ENCODE measurements at regions not wholly inside any gene's neighbourhood (a gene's known extent, or its start where the extent isn't known, plus 50 kb on each side); places are given as distances from the start of the nearest gene placed in this dataset.
"Not testable (repeated sequence)": the region's sequence is repeated elsewhere in the genome, so short reads cannot be mapped to it uniquely, and the experiment has no call there.

DNA sequence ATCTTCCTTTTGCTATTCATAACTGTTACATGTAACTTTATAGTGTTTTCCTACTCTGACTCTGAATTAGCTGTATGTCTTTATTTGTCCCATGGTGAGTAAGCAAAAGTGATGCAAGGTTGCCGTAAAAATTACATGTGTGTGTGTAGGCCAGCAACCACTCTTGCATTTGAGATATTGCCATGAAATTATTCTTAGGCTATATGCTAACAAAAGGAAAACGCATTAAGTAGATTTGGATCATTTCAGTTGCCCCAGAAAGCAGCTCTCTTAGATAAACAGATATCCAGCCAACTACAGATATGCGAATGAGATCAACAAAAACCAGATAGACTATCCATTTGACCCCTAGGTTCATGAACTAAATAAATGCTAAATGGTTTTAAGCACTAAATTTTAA, 73.6 kb downstream of the CYLC2 start:
- in situ Hi-C loops (cut with HindIII; ENCODE audit: low sequenced_read_pairs), result no loop called here
- DNase-seq (ENCODE audit: low spot score), result no peak

DNA sequence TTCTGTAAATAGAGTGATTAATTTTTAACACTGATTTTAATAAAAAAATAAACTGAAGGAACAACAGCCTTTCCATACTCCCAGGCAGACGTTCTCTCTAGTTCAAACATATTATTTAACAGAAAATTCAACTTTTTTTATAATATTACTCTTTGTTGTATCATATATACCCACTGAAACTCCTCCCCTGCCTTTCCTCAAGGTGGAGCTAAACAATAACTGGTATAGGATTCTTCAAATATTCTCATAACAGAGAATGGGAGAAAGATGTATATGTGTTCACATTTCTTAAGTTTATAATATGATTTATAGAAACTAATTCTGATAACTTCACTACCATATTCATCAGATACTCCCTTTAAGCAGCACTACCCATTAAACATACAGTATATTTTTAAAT, 83.4 kb downstream of the CYLC2 start:
- in situ Hi-C loops (cut with HindIII; ENCODE audit: low sequenced_read_pairs), result no loop called here
- no peak for DNase-seq (ENCODE audit: low spot score)

DNA sequence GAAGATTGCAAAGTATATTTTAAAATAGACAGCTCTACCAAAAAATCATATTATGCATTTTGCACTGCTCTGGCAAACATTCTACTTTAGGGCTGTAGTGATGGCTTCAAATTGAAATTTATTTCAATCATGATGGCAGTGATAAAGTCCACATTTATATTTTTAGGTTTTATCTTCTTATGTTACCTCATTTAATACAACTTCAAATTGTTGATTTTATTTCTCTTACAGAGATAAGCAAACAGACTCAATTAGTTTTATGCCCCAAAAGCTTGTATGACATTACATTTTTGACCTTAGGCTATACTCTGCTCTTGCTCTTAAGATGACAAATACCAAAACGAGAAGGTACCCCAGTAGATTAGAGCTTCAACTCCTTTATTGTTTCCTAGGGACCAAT, 87.4 kb downstream of the CYLC2 start:
- in situ Hi-C loops (cut with HindIII; ENCODE audit: low sequenced_read_pairs), result no loop called here
- no peak for DNase-seq (ENCODE audit: low spot score)

DNA sequence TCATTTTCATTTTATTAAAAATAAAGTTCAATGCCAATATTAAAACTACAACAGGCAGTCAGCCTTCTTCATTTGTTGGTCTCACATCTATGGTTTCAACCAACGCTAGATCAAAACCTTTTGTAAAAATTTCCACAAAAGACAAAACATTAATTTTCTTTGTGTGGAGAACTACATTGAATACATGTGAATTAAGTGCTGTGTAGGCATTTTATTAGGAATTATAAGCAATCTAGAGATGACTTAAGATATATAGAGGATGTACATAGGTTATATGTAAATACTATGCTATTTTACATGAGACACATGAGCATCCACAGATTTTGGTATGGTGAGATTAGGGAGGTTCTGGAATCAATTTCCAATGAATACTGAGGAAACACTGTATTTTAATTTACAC, 94.2 kb downstream of the CYLC2 start:
- no peak for DNase-seq (ENCODE audit: low spot score)
- in situ Hi-C loops (cut with HindIII; ENCODE audit: low sequenced_read_pairs), result no loop called here

DNA sequence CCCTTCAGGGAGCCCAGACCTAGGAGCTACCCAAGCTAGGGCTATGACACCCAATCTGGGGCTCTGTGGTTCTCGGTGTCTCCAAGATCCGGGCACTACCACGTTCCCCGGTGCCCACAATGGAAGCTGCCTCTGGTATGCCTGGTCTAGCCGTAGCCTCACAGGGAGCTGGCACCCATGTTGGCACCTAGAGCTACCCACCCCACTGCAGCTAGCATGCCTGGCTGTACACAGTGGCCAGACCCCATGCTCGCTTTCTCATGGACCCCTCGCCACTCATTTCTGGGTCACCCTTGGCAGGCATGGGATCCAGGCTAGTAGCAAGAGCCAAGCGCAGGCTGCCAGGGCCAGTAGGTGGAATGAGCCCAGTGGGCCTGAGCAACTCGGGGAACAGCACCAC, 109.0 kb downstream of the CYLC2 start:
- in situ Hi-C loops (cut with HindIII; ENCODE audit: low sequenced_read_pairs), result no loop called here

DNA sequence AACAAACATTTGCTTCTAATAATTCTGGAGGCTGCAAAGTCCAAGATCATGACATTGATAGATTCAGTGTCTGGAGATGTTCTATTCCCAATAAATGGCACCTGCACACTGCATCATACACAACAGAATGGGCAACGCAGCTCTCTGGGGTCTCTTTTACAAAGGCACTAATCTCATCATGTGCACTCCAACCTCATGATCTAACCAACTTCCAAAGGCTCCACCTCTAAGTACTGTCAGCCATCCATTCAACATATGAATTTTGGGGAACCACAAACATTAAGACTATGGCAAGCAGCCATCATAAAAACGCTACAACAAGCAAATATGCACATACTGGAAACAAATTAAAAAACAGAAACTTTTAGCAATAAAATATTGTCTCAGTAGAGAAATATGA, 121.1 kb downstream of the CYLC2 start:
- in situ Hi-C loops (cut with HindIII; ENCODE audit: low sequenced_read_pairs), result no loop called here

More for the DNA sequence above, 109.0 kb downstream of the CYLC2 start:
- DNase-seq (ENCODE audit: low spot score), result no peak

DNA sequence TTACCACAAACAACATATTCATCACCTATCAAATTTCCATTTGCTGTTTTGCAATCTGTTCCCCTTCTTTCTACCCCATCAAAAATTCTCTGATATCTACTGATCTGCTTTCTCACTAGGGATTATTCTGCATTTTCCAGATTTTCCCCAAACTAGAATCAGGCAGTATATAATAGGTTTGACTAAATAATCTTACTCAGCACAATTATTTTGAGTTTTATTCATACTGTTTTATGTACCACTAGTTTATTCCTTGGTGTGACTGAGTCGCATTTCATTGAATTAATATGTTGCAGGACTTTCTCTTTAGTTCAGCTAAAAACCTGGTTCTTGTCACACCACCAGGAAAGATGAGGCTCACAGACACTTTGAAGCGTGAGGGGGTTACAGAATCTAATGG, 131.4 kb downstream of the CYLC2 start:
- no peak for DNase-seq (ENCODE audit: low spot score)
- in situ Hi-C loops (cut with HindIII; ENCODE audit: low sequenced_read_pairs), result no loop called here

More for the DNA sequence above, 121.1 kb downstream of the CYLC2 start:
- no peak for DNase-seq (ENCODE audit: low spot score)

DNA sequence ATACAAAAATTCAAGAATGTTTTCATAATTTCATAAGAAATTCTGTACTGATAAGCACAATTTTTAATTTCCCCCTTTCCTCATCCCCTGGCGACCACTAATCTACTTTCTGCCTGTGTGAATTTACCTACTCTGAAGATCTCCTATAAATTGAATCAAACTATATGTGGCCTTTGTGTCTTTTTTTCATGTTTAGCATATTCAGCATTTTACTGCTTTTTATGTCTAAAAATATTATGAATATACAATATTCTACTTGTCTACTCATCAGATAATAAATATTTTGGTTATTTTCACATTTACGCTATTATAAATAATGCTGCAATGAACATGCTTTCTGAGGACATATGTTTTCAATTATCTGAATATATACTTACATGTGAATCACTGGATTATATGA, 144.8 kb downstream of the CYLC2 start:
- DNase-seq (ENCODE audit: low spot score), result no peak
- in situ Hi-C loops (cut with HindIII; ENCODE audit: low sequenced_read_pairs), result no loop called here

DNA sequence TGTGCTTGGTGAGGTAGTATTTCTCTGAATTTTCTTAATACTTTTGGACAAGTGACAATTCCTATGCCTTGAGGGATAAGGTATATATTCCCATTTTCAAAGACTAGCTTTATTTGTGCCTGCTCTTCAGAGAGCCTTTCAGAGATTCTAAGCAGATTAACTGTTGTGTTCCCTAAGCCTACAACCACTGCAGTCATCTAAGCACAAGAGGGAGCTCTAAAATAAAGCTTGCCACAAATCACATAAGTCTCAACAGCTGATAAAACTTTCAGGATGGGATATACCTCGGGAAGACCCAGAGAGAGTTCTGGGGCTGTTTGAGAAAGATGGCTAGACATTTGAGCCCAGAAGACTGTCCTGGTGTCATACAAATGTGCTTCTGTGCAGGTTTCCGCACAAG, 157.3 kb downstream of the CYLC2 start:
- in situ Hi-C loops (cut with HindIII; ENCODE audit: low sequenced_read_pairs), result no loop called here
- no peak for DNase-seq (ENCODE audit: low spot score)

DNA sequence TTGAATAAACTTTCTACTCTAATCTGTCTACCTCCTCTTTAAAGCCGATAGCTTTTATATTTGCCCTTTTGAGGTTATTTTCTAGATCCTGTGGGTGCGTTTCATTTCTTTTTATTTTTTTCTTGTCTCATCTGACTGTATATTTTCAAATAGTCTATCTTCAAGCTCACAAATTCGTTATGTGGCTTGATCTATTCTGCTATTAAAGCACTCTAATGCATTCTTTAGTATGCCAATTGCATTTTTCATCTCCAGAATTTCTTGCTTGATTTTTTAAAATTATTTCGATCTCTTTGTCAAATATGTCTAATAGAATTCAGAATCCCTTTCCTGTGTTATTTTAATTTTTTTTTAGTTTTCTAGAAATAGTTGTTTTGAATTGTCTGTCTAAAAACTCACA, 172.4 kb downstream of the CYLC2 start:
- in situ Hi-C loops (cut with HindIII; ENCODE audit: low sequenced_read_pairs), result no loop called here
- DNase-seq (ENCODE audit: low spot score), result no peak

DNA sequence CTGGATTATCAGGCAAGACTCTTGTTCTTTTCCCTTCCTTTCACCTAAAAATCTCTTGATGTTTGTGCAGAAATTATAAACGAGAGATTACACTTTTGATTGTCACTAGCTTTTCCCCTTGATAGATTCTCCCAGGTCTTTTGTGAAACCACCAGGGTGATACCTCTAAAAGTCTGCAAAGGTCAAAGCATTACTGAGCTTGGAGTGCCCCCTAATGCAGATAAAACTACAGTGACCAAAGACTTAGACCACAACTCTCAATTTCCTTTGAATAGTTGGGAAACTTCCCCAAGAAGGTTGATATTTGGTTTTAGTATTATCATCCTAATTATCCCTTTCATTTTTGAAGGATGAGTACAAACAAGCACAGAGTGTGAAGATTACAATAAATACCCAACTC, 173.1 kb downstream of the CYLC2 start:
- no peak for DNase-seq (ENCODE audit: low spot score)
- in situ Hi-C loops (cut with HindIII; ENCODE audit: low sequenced_read_pairs), result no loop called here

DNA sequence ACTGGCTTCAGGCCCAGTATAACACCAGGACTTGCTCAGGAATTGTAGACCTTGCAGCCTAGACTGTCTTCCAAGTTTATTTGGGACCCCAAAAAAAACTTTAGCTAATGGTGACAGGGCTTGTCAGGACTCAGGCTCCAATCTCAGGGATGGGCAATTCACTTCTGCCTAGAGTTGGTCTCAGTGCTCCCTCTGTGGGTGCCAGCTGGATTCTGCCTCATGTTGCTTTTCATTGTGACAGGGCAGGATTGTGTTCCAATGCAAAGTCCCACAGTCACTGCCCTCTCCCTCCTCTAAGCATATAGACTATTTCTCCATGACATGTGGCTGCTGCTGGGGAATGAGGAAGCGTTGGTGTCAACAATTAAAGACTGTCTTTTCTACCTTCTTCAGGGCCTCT, 174.7 kb downstream of the CYLC2 start:
- no peak for DNase-seq (ENCODE audit: low spot score)
- in situ Hi-C loops (cut with HindIII; ENCODE audit: low sequenced_read_pairs), result no loop called here

DNA sequence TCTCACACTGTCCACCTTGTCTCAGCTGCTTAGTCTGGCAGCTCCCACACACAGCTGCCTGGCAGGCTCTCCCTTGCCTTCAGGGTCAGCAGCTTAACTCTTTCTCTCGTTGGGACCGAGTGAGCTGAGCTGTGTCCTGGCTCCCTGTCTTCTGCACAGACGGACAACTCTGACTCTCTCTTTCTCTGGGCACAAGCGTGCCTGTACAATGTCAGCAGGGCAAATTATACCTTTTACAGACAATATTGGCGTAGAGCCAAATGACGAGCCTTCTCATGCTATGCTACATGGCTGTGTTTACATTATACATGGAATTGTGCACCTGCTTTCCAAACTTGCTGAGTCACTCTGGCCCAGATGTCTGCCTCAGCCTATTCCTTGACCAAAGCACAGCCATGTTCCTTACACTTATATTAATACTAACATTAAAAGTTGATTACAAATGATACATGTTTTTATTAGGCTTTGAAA, 188.6 kb downstream of the CYLC2 start:
- DNase-seq (ENCODE audit: low spot score), result no peak

DNA sequence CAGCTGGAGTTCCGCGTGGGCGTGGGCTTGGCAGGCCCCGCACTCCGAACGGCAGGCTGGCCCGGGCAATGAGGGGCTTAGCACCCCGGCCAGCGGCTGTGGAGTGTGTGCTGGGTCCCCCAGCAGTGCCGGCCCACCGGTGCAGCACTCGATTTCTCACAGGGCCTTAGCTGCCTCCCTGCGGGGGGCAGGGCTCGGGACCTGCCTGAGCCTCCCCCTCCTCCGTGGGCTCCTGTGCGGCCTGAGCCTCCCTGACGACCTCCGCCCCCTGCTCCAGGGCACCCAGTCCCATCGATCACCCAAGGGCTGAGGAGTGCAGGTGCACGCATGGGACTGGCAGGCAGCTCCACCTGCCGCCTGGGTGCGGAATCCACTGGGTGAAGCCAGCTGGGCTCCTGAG, 191.8 kb downstream of the CYLC2 start:
- DNase-seq (ENCODE audit: low spot score), result no peak
- in situ Hi-C loops (cut with HindIII; ENCODE audit: low sequenced_read_pairs), result no loop called here

More for the DNA sequence above, 188.6 kb downstream of the CYLC2 start:
- in situ Hi-C loops (cut with HindIII; ENCODE audit: low sequenced_read_pairs), result no loop called here

DNA sequence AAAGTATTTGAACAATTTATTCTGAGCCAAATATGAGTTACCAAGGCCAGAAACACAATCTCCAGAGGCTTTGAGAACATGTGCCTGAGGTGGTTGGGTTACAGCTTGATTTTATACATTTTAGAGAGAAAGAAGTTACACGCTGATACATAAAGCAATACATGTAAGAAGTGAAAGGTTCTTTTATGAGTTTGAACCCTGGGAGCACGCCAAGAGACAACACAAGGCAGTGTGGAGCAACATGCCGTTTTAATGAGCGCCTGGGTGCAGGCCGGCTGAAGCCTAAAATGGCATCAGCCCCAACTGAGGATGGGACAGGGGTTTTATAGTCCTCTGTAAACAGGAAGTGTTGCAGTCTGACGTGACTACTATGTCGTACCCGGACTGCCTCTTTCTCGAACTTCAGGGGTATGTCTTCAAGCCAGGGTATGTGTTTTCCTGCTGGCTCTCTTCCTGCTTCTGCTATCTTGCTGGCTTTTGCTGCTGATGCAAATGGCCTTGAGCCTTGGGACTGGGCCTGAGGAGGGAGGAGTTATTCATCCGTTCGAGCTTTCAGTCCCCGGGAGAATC, 193.7 kb downstream of the CYLC2 start:
- in situ Hi-C loops (cut with HindIII; ENCODE audit: low sequenced_read_pairs), result no loop called here
- no peak for DNase-seq (ENCODE audit: low spot score)

DNA sequence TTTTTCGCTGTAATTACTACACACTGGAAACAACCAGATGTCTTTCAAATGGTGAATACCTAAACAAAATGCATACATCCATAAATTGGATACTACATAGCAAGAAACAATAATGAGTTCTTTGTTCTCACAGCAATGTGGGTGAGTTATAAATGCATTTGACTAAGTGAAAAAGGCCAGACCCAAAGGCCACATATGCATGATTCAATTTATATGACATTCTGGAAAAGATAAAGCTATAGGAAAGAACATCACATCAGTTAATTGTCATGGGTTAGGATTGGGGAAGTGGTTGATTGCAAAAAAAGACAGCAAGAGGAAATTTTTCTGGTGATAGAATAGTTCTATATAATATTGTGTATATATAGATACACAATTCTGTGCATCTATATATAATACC, 198.9 kb downstream of the CYLC2 start:
- DNase-seq (ENCODE audit: low spot score), result no peak
- in situ Hi-C loops (cut with HindIII; ENCODE audit: low sequenced_read_pairs), result no loop called here

DNA sequence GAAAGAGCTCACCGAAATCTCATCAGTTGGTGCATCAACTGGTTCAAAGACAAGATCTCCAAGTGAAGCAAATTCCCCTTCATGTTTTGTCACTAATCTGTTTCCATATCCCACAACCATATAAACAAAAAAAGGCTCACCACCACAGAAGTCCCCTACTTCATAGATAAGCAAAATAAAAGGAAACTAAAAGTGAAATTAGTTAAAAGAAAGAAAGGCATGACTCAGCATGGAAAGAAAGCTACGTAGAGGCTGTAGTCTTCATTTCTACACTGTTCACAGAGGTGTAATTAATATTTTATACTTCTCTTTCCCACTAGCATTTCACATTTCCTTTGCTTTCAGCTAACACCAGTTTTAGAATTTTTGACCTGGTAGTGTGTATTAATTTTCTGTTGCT, 208.0 kb downstream of the CYLC2 start:
- DNase-seq (ENCODE audit: low spot score), result no peak
- in situ Hi-C loops (cut with HindIII; ENCODE audit: low sequenced_read_pairs), result no loop called here

DNA sequence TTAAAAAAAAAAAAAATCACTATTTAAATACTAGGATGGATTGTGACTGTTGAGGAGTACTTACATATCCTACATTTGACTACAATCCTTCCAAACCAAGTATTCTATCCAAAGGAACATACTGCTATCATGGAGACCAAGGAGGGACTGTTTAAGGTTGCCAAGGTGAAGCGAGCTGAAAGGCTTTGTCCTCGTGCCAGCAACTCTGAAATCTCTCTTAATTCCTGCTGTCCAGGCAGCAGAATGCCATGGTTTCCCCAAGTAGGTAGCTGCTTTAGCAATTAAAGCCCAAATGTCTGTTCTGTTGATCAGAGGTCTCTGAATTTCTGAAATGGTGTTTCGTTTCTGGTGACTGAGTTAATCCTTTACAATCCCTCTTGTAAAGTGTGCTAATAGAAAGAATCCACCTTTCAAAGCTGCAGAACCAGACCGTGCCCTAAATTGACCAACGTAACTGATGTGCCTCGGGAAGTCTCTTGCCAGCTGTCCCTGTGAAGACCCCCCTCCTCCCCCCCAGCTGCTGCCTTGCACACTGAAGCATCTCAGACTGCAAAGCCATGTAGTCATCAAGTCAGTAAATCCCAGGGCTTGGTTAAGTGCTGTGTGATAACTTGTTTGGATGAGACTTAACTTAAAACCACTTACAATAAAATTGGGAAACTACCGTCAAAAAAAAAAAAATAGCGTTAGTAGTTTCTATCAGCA, 210.9 kb downstream of the CYLC2 start:
- in situ Hi-C loops (cut with HindIII; ENCODE audit: low sequenced_read_pairs), result not testable (repeated sequence)
- DNase-seq (ENCODE audit: low spot score), result peak; percentile 39

DNA sequence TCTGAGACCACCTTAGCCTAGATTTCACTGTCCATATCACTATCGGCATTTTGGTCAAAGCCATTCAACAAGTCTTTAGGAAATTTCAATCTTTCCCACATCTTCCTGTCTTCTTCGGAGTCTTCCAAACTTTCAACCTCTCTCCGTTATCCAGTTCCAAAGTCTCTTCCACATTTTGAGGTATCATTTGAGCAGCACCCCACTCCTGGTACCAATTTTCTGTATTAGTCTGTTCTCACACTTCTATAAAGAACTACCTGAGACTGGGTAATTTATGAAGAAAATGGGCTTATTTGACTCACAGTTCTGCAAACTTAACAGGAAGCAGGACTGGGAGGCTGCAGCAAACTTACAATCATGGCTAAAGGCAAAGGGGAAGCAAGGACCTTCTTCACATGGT, 215.5 kb downstream of the CYLC2 start:
- no peak for DNase-seq (ENCODE audit: low spot score)
- in situ Hi-C loops (cut with HindIII; ENCODE audit: low sequenced_read_pairs), result no loop called here

DNA sequence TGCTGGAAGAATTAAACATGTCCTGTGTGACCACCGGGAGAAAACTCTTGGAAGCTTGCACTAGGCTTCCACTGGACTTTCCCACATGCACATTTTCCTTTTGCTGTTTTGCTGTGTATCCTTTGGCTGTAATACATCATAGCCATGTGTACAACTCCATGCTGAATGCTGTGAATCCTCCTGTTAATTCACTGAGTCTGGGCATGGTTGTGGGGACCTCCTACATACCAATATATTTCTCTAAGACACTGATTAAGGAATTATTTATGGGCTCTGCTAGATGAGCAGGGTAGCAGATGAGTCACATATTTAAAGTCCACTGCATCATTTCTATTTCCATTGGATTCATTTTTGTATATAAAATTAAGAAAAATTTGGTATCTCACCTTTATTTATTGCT, 220.1 kb downstream of the CYLC2 start:
- DNase-seq (ENCODE audit: low spot score), result no peak
- in situ Hi-C loops (cut with HindIII; ENCODE audit: low sequenced_read_pairs), result no loop called here
